HEK293 (cell line): ENCODE measurements at regions not wholly inside any gene's neighbourhood (a gene's known extent, or its start where the extent isn't known, plus 50 kb on each side); places are given as distances from the start of the nearest gene placed in this dataset.

ENCODE experiments used
- GLI4 ChIP-seq: fragments of 450-650 bp; formaldehyde crosslinking; IDR thresholded peaks from 2 replicates; pipeline ENCODE4 v1.5.1; 2016; ENCODE audit warnings: missing biosample characterization, missing genetic modification characterization
- GLIS1 ChIP-seq: fragments of 450-650 bp; formaldehyde crosslinking; IDR thresholded peaks from 2 replicates; pipeline ENCODE4 v1.5.1; 2016; ENCODE audit warnings: missing biosample characterization, missing genetic modification characterization
- GLIS2 ChIP-seq: fragments of 450-650 bp; formaldehyde crosslinking; IDR thresholded peaks from 2 replicates; pipeline ENCODE4 v1.5.1; 2016; ENCODE audit warnings: missing biosample characterization, missing genetic modification characterization
- IKZF3 ChIP-seq: fragments of 450-650 bp; IDR thresholded peaks from 2 replicates; pipeline ENCODE4 v1.5.0; 2018; ENCODE audit warnings: missing biosample characterization, mild to moderate bottlenecking, missing genetic modification characterization, moderate library complexity
- MYNN ChIP-seq: fragments of 450-650 bp; formaldehyde crosslinking; IDR thresholded peaks from 2 replicates; pipeline ENCODE4 v1.5.1; 2016; ENCODE audit warnings: missing biosample characterization, missing genetic modification characterization, borderline replicate concordance
- MZF1 ChIP-seq: fragments of 450-650 bp; formaldehyde crosslinking; IDR thresholded peaks from 2 replicates; pipeline ENCODE4 v1.5.1; 2017; ENCODE audit warnings: missing biosample characterization, missing genetic modification characterization, borderline replicate concordance
- OSR2 ChIP-seq: fragments of 450-650 bp; formaldehyde crosslinking; IDR thresholded peaks from 2 replicates; pipeline ENCODE4 v1.5.1; 2016; ENCODE audit warnings: missing biosample characterization, missing genetic modification characterization
- PRDM6 ChIP-seq: fragments of 450-650 bp; formaldehyde crosslinking; IDR thresholded peaks from 2 replicates; pipeline ENCODE4 v1.5.1; 2017; ENCODE audit warnings: missing biosample characterization, missing genetic modification characterization
- SALL2 ChIP-seq: fragments of 450-650 bp; formaldehyde crosslinking; IDR thresholded peaks from 2 replicates; pipeline ENCODE4 v1.5.0; 2017; ENCODE audit warnings: missing biosample characterization, mild to moderate bottlenecking, missing genetic modification characterization, borderline replicate concordance
- SP7 ChIP-seq: fragments of 450-650 bp; formaldehyde crosslinking; IDR thresholded peaks from 2 replicates; pipeline ENCODE4 v1.5.1; 2016; ENCODE audit warnings: missing biosample characterization, missing genetic modification characterization
- YY2 ChIP-seq: fragments of 450-650 bp; formaldehyde crosslinking; IDR thresholded peaks from 2 replicates; pipeline ENCODE4 v1.5.1; 2016; ENCODE audit warnings: missing biosample characterization, missing genetic modification characterization
- ZBTB44 ChIP-seq: fragments of 450-650 bp; IDR thresholded peaks from 2 replicates; pipeline ENCODE4 v1.5.1; 2018; ENCODE audit warnings: missing biosample characterization, mild to moderate bottlenecking, missing genetic modification characterization
- ZIC2 ChIP-seq: fragments of 450-650 bp; formaldehyde crosslinking; IDR thresholded peaks from 2 replicates; pipeline ENCODE4 v1.5.1; 2016; ENCODE audit warnings: missing biosample characterization, missing genetic modification characterization
- ZNF148 ChIP-seq: fragments of 450-650 bp; formaldehyde crosslinking; IDR thresholded peaks from 2 replicates; pipeline ENCODE4 v1.5.0; 2017; ENCODE audit warnings: missing biosample characterization, missing genetic modification characterization, borderline replicate concordance
- ZNF174 ChIP-seq: fragments of 450-650 bp; formaldehyde crosslinking; IDR thresholded peaks from 2 replicates; pipeline ENCODE4 v1.5.0; 2017; ENCODE audit warnings: missing biosample characterization, mild to moderate bottlenecking, missing genetic modification characterization
- ZNF2 ChIP-seq: fragments of 450-650 bp; formaldehyde crosslinking; IDR thresholded peaks from 2 replicates; pipeline ENCODE4 v1.5.1; 2016; ENCODE audit warnings: missing biosample characterization, missing genetic modification characterization
- ZNF214 ChIP-seq: fragments of 450-650 bp; formaldehyde crosslinking; IDR thresholded peaks from 2 replicates; pipeline ENCODE4 v1.5.1; 2017; ENCODE audit warnings: missing biosample characterization, mild to moderate bottlenecking, missing genetic modification characterization, borderline replicate concordance
- ZNF335 ChIP-seq: fragments of 450-650 bp; formaldehyde crosslinking; conservative IDR thresholded peaks from 2 replicates; pipeline ENCODE4 v1.5.1; 2016; ENCODE audit warnings: missing biosample characterization, missing genetic modification characterization
- ZNF362 ChIP-seq: fragments of 450-650 bp; formaldehyde crosslinking; IDR thresholded peaks from 2 replicates; pipeline ENCODE4 v1.5.1; 2016; ENCODE audit warnings: missing biosample characterization, missing genetic modification characterization
- ZNF416 ChIP-seq: fragments of 450-650 bp; formaldehyde crosslinking; IDR thresholded peaks from 2 replicates; pipeline ENCODE4 v1.5.1; 2016; ENCODE audit warnings: missing biosample characterization, missing genetic modification characterization
- ZNF423 ChIP-seq: fragments of 450-650 bp; formaldehyde crosslinking; IDR thresholded peaks from 2 replicates; pipeline ENCODE4 v1.5.1; 2016; ENCODE audit warnings: missing biosample characterization, missing genetic modification characterization
- ZNF426 ChIP-seq: fragments of 450-650 bp; formaldehyde crosslinking; IDR thresholded peaks from 2 replicates; pipeline ENCODE4 v1.5.1; 2017; ENCODE audit warnings: missing biosample characterization, missing genetic modification characterization, mild to moderate bottlenecking, inconsistent platforms, moderate library complexity
- ZNF473 ChIP-seq: fragments of 450-650 bp; formaldehyde crosslinking; IDR thresholded peaks from 2 replicates; pipeline ENCODE4 v1.5.1; 2017; ENCODE audit warnings: missing biosample characterization, missing genetic modification characterization
- ZNF48 ChIP-seq: fragments of 450-650 bp; formaldehyde crosslinking; IDR thresholded peaks from 2 replicates; pipeline ENCODE4 v1.5.1; 2016; ENCODE audit warnings: missing biosample characterization, missing genetic modification characterization
- ZNF530 ChIP-seq: fragments of 450-650 bp; formaldehyde crosslinking; IDR thresholded peaks from 2 replicates; pipeline ENCODE4 v1.5.1; 2016; ENCODE audit warnings: low read depth, missing biosample characterization, missing genetic modification characterization
- ZNF548 ChIP-seq: fragments of 450-650 bp; formaldehyde crosslinking; IDR thresholded peaks from 2 replicates; pipeline ENCODE4 v1.5.1; 2016; ENCODE audit warnings: missing biosample characterization, missing genetic modification characterization
- ZNF549 ChIP-seq: fragments of 450-650 bp; IDR thresholded peaks from 2 replicates; pipeline ENCODE4 v1.5.1; 2018; ENCODE audit warnings: missing biosample characterization, missing genetic modification characterization, mild to moderate bottlenecking, inconsistent platforms, moderate library complexity
- ZNF626 ChIP-seq: fragments of 450-650 bp; sonication (Bioruptor Pico); formaldehyde crosslinking; IDR thresholded peaks from 2 replicates; pipeline ENCODE4 v1.5.1; 2018; ENCODE audit warnings: missing biosample characterization, missing genetic modification characterization, inconsistent platforms
- ZNF677 ChIP-seq: fragments of 450-650 bp; IDR thresholded peaks from 2 replicates; pipeline ENCODE4 v1.5.0; 2018; ENCODE audit warnings: missing biosample characterization, mild to moderate bottlenecking, missing genetic modification characterization, moderate library complexity
- ZNF701 ChIP-seq: fragments of 450-650 bp; formaldehyde crosslinking; IDR thresholded peaks from 2 replicates; pipeline ENCODE4 v1.5.1; 2016; ENCODE audit warnings: missing biosample characterization, missing genetic modification characterization
- ZSCAN16 ChIP-seq: fragments of 450-650 bp; formaldehyde crosslinking; IDR thresholded peaks from 2 replicates; pipeline ENCODE4 v1.5.1; 2016; ENCODE audit warnings: missing biosample characterization, missing genetic modification characterization
- ZSCAN5A ChIP-seq: fragments of 450-650 bp; formaldehyde crosslinking; IDR thresholded peaks from 2 replicates; pipeline ENCODE4 v1.5.1; 2016; ENCODE audit warnings: missing biosample characterization, missing genetic modification characterization

- no peak; the same call in 1 of the 2 replicates for TF ChIP-seq SP7 (tag by site-specific recombination)
- TF ChIP-seq GLIS2 (tag by site-specific recombination), result no peak
- TF ChIP-seq ZNF473, result no peak
- 0 out of 2 replicates have a peak, but pooled peaks have one; percentile 35 for TF ChIP-seq ZNF335 (tag by site-specific recombination)
- no peak for TF ChIP-seq GLI4 (tag by site-specific recombination)
- no peak for TF ChIP-seq ZNF362
- no peak for TF ChIP-seq ZNF214 (tag by site-specific recombination)
- no peak for TF ChIP-seq ZNF530 (tag by site-specific recombination)
- TF ChIP-seq MYNN (tag by site-specific recombination), result no peak
- peak; percentile 54; the same call in 1 of the 2 replicates for TF ChIP-seq ZNF548
- TF ChIP-seq YY2 (tag by site-specific recombination), result no peak
- TF ChIP-seq ZNF701 (tag by site-specific recombination), result no peak
- TF ChIP-seq ZNF2 (tag by site-specific recombination), result no peak
- TF ChIP-seq ZNF416, result no peak
- TF ChIP-seq ZSCAN16, result no peak
- no peak for TF ChIP-seq ZNF549 (tag by site-specific recombination)
- TF ChIP-seq MZF1 (tag by site-specific recombination), result peak; percentile 62; the same call in 1 of the 2 replicates
- TF ChIP-seq ZNF677, result no peak
- no peak for TF ChIP-seq ZNF423 (tag by site-specific recombination)
- no peak for TF ChIP-seq ZIC2
- peak; percentile 88 for TF ChIP-seq ZBTB44 (tag by site-specific recombination)
- no peak for TF ChIP-seq PRDM6
- TF ChIP-seq SALL2, result no peak
- peak; percentile 28; the same call in 1 of the 2 replicates for TF ChIP-seq GLIS1 (tag by site-specific recombination)
- peak; percentile 71; the same call in 1 of the 2 replicates for TF ChIP-seq OSR2 (tag by site-specific recombination)
- TF ChIP-seq ZNF426 (tag by site-specific recombination), result no peak
- TF ChIP-seq ZNF626 (tag by site-specific recombination), result no peak
- TF ChIP-seq IKZF3 (tag by site-specific recombination), result no peak
- no peak for TF ChIP-seq ZNF48 (tag by site-specific recombination)
- TF ChIP-seq ZNF148 (tag by site-specific recombination), result no peak
- TF ChIP-seq ZSCAN5A (tag by site-specific recombination), result no peak
- no peak for TF ChIP-seq ZNF174
These were observed 67.4 kb downstream of the HHEX start (continued) for GRCh38 chr10:92757066-92757710.
